Testis (tissue), 2 donors: ENCODE measurements at regions not wholly inside any gene's neighbourhood (a gene's known extent, or its start where the extent isn't known, plus 50 kb on each side); places are given as distances from the start of the nearest gene placed in this dataset.

Experiments
- DNase-seq: peaks from one replicate; pipeline ENCODE4 v3.0.0-alpha.2; 2019
- H3K27ac ChIP-seq, 2 donors: fragments of 200-600 bp; sonication (generic); one replicate each; pipeline ENCODE4 v1.5.1; 2019
- H3K27me3 ChIP-seq: fragments of 200-600 bp; sonication (generic); one replicate; pipeline ENCODE4 v1.5.1; 2019
- H3K36me3 ChIP-seq: fragments of 200-600 bp; sonication (generic); one replicate; pipeline ENCODE4 v1.5.1; 2017; ENCODE audit warnings: low read depth; ENCODE audit errors: missing control alignments
- H3K4me1 ChIP-seq: fragments of 200-600 bp; sonication (generic); one replicate; pipeline ENCODE4 v1.5.1; 2019
- H3K4me3 ChIP-seq, 2 donors: fragments of 200-600 bp; sonication (generic); one replicate each; pipeline ENCODE4 v1.5.1; 2017 to 2019
- H3K9me3 ChIP-seq: fragments of 200-600 bp; sonication (generic); one replicate; pipeline ENCODE4 v1.5.1; 2017
- CTCF ChIP-seq, 3 experiments: fragments of 450-650 bp in 2 of 3; fragments of 200-600 bp in 1 of 3; sonication (generic) in 1 of 3; IDR thresholded peaks; one replicate each; pipeline ENCODE4 v1.5.1; 2016 to 2019; ENCODE audit warnings: antibody characterized with exemption in 3 of 3, mild to moderate bottlenecking in 2 of 3, moderate library complexity in 1 of 3
- POLR2A ChIP-seq: fragments of 450-650 bp; IDR thresholded peaks from one replicate; pipeline ENCODE4 v1.6.1; 2017; ENCODE audit warnings: antibody characterized with exemption, mild to moderate bottlenecking, moderate library complexity
- WGBS, 2 donors: methylation state at CpG; one replicate each; pipeline ENCODE4 v1.1.5; 2018; 5-methylcytosine and 5-hydroxymethylcytosine counted together
- intact Hi-C: fragments of 100-400 bp; cut with DNase I; formaldehyde crosslinking; loops from one replicate; pipeline ENCODE4 v1.15.1; 2023; ENCODE audit warnings: low total_unique reads

DNA sequence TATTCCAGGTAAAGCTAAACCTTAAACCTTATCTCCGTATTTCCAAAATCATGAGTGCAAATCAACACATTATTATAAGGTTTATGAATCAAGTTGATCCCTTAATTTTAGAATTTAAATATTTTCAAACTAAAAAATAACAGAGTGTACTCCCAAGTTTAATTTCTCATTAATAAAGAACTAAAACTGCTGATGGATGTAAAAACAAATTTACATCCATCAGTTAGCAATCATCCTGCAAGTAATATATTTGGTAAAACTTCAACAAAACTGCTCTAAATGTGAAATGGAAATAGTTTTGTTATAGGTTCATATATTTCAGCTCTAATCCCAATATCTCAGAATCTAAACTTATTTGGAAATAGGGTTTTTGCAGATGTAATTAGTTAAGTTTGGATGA lies 71.3 kb upstream of the ZNF804B start:
- intact Hi-C loops = no loop called here
- 90 to 95% methylated on average over 1 of the region's 1 CpG for WGBS, 2 donors
- TF ChIP-seq POLR2A = no peak
- TF ChIP-seq CTCF (IDR thresholded peaks at IDR 0.05) = no peak
- Histone ChIP-seq H3K4me3 (no peak overlapping the region), H3K27ac (no peak overlapping the region), H3K9me3 (no peaks in the 10 kb centered on the region), H3K27me3 (no peaks in the 10 kb centered on the region), H3K4me1 (no peaks in the 10 kb centered on the region), H3K36me3 (no peaks in the 10 kb centered on the region)
- no peak for DNase-seq

DNA sequence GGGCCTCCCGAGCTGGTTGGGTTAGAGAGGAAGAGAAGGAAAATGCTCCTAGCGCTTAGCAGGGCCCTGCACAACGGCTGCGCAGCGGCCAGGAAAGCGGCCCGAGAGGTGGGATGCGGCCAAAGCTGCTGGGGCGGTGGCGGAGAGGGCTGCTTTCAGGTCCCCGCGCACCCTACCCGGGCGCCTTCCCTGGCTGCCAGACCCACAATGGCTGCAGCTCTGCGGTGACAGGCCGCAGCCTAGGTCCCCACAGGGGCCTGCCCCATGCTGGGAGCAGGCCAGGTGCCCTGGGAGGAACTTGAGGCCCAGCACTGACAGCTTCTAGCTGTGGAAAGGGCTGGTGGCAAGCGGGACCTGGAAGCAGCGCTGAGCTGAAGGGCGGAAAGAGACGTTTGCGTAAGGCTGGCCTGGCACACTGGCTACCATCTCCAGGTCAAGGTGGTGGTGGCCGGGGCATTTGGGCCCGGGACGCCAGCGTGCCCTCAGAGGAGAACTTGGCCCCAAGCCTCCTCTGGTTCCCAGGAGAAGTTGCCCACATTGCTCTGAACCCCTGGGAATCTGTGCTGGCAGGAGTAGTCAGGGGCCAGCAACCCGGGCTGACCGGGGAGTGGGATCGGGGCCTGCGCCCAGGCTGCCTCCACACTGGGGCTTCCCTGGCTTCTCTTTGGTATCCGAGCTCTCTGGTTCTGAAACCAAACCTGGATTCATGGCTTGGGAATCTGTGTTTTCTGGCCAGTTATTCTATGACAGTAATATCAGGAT lies 72.9 kb upstream of the ZNF804B start:
- Histone ChIP-seq H3K36me3 (no peaks in the 10 kb centered on the region), H3K27ac (no peak overlapping the region), H3K4me3 (no peak overlapping the region), H3K4me1 (no peaks in the 10 kb centered on the region), H3K9me3 (no peaks in the 10 kb centered on the region), H3K27me3 (no peaks in the 10 kb centered on the region)
- TF ChIP-seq POLR2A (no peak), CTCF (IDR thresholded peaks at IDR 0.05) (no peak)
- intact Hi-C loops = no loop called here
- 73 to 79% methylated on average over 10 to 30 of the region's 30 CpGs for WGBS, 2 donors
- DNase-seq = no peak

DNA sequence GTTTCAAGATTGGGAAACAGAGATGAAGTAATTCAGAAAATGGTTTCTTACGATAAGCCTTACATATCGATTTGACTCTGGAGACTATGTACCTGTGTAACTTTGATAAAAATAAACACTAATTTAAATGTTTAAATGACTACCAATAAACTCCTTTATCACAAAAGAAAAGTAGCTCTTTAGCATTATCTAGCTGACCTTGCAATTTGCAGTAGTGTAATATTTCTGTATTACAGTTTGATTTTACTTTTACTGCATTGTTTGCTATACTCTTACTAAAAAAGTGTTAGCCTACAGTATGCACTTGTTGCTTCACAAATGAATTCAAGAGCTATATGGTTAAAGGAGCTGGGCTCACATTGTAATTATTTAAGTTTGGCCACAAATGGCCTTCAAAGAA lies 77.8 kb upstream of the ZNF804B start:
- Histone ChIP-seq H3K36me3 (no peaks in the 10 kb centered on the region), H3K4me3 (no peak overlapping the region), H3K4me1 (no peaks in the 10 kb centered on the region), H3K27me3 (no peaks in the 10 kb centered on the region), H3K9me3 (no peaks in the 10 kb centered on the region), H3K27ac (no peak overlapping the region)
- intact Hi-C loops = no loop called here
- no peak for DNase-seq
- TF ChIP-seq POLR2A (no peak), CTCF (IDR thresholded peaks at IDR 0.05) (no peak)
- 92 to 95% methylated on average over 2 of the region's 2 CpGs for WGBS, 2 donors

GRCh38 chr7:88670536-88670935 lies 89.0 kb upstream of the ZNF804B start:
- DNase-seq = no peak
- Histone ChIP-seq H3K9me3 (no peaks in the 10 kb centered on the region), H3K36me3 (no peaks in the 10 kb centered on the region), H3K27me3 (no peaks in the 10 kb centered on the region), H3K4me1 (no peaks in the 10 kb centered on the region), H3K4me3 (no peak overlapping the region), H3K27ac (no peak overlapping the region)
- no peak for TF ChIP-seq CTCF (IDR thresholded peaks at IDR 0.05)
- TF ChIP-seq POLR2A = no peak
- intact Hi-C loops = no loop called here

GRCh38 chr7:88669913-88670312 lies 89.6 kb upstream of the ZNF804B start:
- no peaks in the 10 kb centered on the region for H3K4me1 ChIP-seq
- H3K36me3 ChIP-seq = no peaks in the 10 kb centered on the region
- H3K4me3 ChIP-seq = no peak overlapping the region
- no peak overlapping the region for H3K27ac ChIP-seq
- no peaks in the 10 kb centered on the region for H3K9me3 ChIP-seq
- WGBS, 2 donors = 88% methylated on average over 3 of the region's 3 CpGs
- H3K27me3 ChIP-seq = no peaks in the 10 kb centered on the region
- no peak for DNase-seq
- TF ChIP-seq POLR2A (no peak), CTCF (IDR thresholded peaks at IDR 0.05) (no peak)
- intact Hi-C loops = no loop called here
